D341Med (cell line): ENCODE measurements at regions not wholly inside any gene's neighbourhood (a gene's known extent, or its start where the extent isn't known, plus 50 kb on each side); places are given as distances from the start of the nearest gene placed in this dataset.
"Not testable (repeated sequence)": the region's sequence is repeated elsewhere in the genome, so short reads cannot be mapped to it uniquely, and the experiment has no call there.

ENCODE experiments used
- DNase-seq: peaks from one replicate; pipeline ENCODE4 v3.0.0; 2012; ENCODE audit warnings: low spot score

DNA sequence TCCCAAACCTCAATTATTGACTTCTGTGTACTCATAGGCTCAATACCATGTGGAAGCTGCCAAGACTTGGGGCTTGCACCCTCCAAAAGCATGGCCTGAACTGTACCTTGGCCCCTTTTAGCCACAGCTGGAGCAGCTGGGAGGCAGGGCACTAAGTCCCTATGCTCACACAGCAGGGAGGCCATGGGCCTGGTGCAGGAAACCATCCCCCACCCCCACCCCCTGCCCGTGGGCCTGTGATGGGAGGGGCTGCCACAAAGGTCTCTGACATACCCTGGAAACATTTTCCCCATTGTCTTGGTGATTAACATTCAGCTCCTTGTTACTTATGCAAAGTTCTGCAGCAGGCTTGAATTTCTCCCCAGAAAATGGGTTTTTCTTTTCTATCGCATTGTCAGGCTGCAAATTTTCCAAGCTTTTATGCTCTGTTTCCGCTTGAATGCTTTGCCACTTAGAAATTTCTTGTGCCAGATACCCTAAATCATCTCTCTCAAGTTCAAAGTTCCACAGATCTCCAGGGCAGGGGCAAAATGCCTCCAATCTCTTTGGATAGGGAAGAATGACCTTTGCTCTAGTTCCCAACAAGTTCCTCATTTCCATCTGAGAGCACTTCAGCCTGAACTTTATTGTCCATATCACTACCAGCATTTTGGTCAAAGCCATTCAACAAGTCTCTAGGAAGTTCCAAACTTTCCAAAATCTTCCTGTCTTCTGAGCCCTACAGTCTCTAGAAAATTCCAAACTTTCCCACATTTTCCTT lies 141.8 kb downstream of the AHR start:
- DNase-seq = not testable (repeated sequence)

- no peak for DNase-seq
Observed at GRCh38 chr7:17440831-17441230, 142.4 kb downstream of the AHR start.

GRCh38 chr7:17441557-17441956 lies 143.1 kb downstream of the AHR start:
- DNase-seq = no peak

GRCh38 chr7:17444151-17444550 lies 145.7 kb downstream of the AHR start:
- no peak for DNase-seq

GRCh38 chr7:17444673-17445072 lies 146.2 kb downstream of the AHR start:
- DNase-seq = no peak

DNA sequence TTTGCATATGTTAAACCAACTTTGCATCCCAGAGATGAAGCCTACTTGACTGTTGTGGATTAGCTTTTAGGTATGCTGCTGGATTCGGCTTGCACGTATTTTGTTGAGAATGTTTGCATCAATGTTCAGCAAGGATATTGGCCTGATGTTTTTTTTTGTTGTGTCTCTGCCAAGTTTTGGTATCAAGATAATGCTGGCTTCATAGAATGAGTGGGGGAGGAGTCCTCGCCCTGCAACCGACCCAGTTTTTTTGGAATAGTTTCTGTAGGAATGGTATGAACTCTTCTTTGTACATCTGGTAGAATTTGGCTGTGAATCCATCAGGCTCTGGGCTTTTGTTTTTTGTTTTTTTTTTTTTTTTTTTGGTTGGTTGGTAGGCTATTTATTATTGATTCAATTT lies 147.9 kb downstream of the AHR start:
- no peak for DNase-seq

- no peak for DNase-seq
Observed at GRCh38 chr7:17447728-17448478, 149.5 kb downstream of the AHR start.

- no peak for DNase-seq
Observed at GRCh38 chr7:17448479-17449423, 150.3 kb downstream of the AHR start.

GRCh38 chr7:17456541-17456940 lies 158.1 kb downstream of the AHR start:
- DNase-seq = no peak

- no peak for DNase-seq
Observed at GRCh38 chr7:17460001-17460400, 161.5 kb downstream of the AHR start.

DNA sequence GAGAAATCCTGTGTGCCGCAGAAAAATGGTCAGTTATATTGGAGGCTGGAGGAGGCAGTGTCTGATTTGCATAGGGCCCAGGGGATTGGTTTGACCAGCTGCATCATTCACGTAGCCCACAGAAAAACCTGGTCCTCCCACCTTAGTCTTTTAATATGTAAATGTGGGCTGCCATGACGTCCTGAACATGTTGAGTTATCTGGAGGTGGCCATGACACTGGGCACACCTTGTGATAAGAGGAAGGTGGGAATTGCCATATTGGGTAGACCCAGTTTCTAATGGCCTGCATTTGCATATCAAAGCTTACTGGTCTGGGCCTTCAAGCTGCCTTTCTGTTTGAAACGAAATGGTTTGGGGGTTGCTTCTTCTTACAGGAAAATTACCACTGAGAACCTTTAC lies 162.2 kb downstream of the AHR start:
- DNase-seq = no peak

DNA sequence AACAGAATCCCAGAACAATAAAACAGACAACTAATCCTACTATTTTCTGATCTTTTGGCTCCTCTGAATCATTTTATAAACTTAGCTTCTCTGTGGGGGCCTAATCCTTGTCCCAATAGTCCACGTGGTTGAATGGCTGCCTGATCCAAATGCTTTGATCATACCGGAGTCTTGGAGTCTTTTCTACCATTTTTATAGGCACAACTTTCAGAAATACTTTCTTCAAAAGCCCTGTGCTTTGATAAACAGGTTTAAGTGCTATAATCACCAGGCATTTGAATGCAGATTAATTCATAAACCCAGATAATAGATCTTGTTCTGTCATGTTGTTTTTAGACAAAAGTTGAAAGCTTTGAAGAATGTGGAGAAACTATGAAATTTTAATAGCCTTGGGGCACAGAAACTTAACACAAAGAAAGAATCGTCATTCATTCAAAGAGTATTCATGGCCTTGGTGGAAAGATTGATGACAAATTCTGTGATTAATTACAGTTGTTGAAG lies 163.7 kb downstream of the AHR start:
- DNase-seq = no peak

DNA sequence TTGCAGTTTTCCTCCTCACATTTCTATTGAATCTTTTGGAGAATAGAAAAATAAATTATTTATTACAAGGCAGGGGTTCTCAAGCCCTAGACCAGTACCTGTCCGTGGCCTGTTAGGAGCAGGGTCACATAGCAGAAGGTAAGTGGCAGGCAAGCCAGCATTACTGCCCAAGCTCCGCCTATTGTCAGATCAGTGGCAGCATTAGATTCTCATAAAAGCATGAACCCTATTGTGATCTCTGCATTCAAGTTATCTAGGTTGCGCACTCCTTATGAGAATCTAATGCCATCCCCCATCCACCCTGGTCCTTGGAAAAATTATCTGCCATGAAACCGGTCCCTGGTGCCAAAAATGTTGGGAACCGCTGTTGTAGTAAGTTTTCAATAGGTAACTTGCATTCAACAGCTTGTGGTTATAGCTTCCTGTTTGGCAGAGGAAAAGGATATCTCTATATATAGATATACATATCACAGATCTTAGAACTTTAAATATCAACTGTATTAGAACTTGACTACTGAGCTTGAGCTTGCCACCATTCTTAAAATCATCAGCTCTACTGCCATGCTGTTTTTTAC lies 165.1 kb downstream of the AHR start:
- no peak for DNase-seq

GRCh38 chr7:17466216-17466615 lies 167.8 kb downstream of the AHR start:
- DNase-seq = no peak

- no peak for DNase-seq
Observed at GRCh38 chr7:17467386-17467945, 169.0 kb downstream of the AHR start.

DNA sequence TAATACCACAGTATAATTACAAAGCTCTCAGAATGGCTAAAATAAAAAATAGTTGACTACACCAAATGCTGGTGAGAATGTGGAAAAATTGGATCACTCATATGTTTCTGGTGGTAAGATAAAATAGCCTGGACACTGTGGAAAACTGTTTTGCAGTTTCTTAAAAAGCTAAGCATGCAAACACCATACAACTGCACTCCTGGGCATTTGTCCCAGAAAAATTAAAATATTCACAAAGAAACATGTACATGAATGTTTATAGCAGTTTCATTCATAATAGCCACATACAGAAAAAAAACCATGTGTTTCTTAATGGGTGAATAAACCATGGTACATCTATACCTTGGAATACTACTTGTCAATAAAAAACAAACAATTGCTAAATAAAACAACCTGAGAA lies 172.9 kb downstream of the AHR start:
- no peak for DNase-seq

DNA sequence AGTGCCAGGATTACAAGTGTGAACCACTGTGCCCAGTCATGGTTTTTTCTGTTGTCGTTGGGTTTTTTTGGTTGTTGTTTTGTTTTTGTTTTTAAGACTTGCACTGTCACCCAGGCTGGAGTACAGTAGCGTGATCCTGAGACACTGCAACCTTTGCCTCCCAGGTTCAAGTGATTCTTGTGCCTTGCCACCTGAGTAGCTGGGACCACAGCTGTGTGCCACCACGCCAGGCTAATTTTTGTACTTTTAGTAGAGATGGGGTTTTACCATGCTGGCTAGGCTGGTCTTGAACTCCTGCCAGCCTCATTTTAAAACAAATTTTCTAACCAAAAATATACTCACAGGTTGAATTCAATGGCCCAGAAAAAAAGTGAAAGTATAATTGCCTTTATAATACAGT lies 174.1 kb downstream of the AHR start:
- no peak for DNase-seq

GRCh38 chr7:17472939-17473338 lies 174.5 kb downstream of the AHR start:
- DNase-seq = no peak

GRCh38 chr7:17474724-17475344 lies 176.4 kb downstream of the AHR start:
- peak; percentile 30 for DNase-seq

DNA sequence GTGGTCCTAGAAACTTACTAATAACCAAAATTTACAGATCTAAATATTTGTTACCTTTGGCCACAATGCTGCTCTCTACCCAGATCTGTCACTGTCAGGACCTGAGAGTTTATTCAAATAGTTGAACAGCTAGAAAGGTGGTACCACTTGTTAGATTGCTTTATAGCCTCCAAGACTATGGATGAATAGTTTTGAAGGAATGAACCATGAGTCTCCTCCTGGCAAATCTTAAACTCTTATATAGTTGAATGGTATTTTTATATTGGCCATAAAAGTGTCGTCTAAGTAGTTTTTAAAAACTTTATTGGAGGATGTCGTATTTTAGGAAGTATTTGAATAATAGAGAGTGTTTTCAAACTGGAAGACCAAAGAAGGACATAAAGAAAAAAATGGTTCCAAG lies 178.7 kb downstream of the AHR start:
- no peak for DNase-seq

GRCh38 chr7:17481118-17481517 lies 182.7 kb downstream of the AHR start:
- DNase-seq = no peak
